Central memory CD8-positive, alpha-beta T cell (primary cell): ENCODE measurements at regions not wholly inside any gene's neighbourhood (a gene's known extent, or its start where the extent isn't known, plus 50 kb on each side); places are given as distances from the start of the nearest gene placed in this dataset.

Source experiments
- ATAC-seq: fragments of 150-1000 bp; cut with Tn5 transposase; replicated peaks from 2 replicates; pipeline ENCODE4 v1.10.0; 2022; ENCODE audit warnings: mild to moderate bottlenecking, moderate FRiP score, moderate number of reproducible peaks; ENCODE audit not compliant: poor library complexity, severe bottlenecking; ENCODE audit errors: extremely low read depth
- DNase-seq, 2 donors: peaks; one replicate each; pipeline ENCODE4 v3.0.0; 2021; ENCODE audit warnings: low spot score in 2 of 2
- H3K27ac Mint-ChIP-seq: one replicate; pipeline ENCODE4 v1.8.0; 2022; ENCODE audit warnings: low read depth, mild to moderate bottlenecking, moderate library complexity, mixed read lengths
- H3K27me3 Mint-ChIP-seq: one replicate; pipeline ENCODE4 v1.8.0; 2022; ENCODE audit warnings: mixed read lengths
- H3K36me3 Mint-ChIP-seq: one replicate; pipeline ENCODE4 v1.8.0; 2022; ENCODE audit warnings: mild to moderate bottlenecking, moderate library complexity, mixed read lengths; ENCODE audit not compliant: insufficient read depth
- H3K4me1 Mint-ChIP-seq: one replicate; pipeline ENCODE4 v1.8.0; 2022; ENCODE audit warnings: mixed read lengths
- H3K4me3 Mint-ChIP-seq: one replicate; pipeline ENCODE4 v1.8.0; 2022; ENCODE audit warnings: mild to moderate bottlenecking, moderate library complexity, mixed read lengths
- H3K9me3 Mint-ChIP-seq: one replicate; pipeline ENCODE4 v1.8.0; 2022; ENCODE audit warnings: mixed read lengths

DNA sequence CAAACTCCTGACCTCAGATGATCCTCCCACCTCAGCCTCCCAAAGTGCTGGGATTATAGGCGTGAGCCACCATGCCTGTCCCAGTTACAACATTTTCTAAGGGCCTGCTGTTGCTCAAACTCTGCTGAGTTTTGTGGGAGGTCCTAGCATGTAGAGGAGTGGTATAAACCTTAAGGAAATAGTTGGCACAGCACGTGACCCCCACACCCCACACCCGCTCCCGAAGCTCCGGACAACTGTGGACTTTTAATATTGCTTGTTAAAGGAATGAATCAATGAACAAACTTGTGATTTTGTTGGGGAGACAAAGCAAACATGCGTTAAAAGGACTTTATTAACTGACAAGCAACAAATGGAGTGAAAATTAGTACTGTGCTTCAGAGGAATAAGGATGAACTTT is 137.8 kb upstream of the GATA6 start:
- no peak for ATAC-seq
- DNase-seq = no peak
- H3K27ac Mint-ChIP-seq = no peak overlapping the region
- H3K4me1 Mint-ChIP-seq = no peaks in the 10 kb centered on the region
- no peaks in the 10 kb centered on the region for H3K9me3 Mint-ChIP-seq
- H3K27me3 Mint-ChIP-seq = peaks cover 54% of the 10 kb centered on the region
- no peak overlapping the region for H3K4me3 Mint-ChIP-seq
- no peaks in the 10 kb centered on the region for H3K36me3 Mint-ChIP-seq

DNA sequence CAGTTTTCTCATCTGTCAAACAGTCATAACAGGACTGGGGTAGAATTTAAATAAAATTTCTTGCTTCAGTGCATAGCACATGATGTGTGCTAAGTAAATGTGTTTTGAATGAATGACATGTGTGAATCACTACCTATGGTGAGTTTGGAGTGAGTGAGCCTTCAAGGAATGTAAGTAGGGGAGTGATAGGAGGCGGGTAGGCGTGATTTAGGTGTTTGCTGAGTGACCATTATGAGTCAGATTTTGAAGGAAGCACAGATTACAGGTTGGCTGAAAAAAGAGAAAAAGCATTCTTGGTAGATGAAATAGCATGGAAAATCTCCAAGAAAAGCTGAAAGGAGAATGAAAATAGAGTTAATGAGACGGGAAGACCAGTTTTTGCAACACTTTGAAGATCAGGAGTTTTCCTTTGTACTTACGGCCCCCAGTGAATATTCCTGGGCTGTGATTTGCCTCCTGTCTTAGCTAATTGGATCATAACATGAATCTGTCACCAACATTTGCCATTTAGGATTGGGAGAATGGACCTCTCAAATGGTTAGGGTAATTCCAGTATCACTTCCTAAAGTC is 136.9 kb upstream of the GATA6 start:
- H3K4me3 Mint-ChIP-seq = no peak overlapping the region
- H3K27me3 Mint-ChIP-seq = peaks cover 49% of the 10 kb centered on the region
- no peaks in the 10 kb centered on the region for H3K9me3 Mint-ChIP-seq
- H3K4me1 Mint-ChIP-seq = no peaks in the 10 kb centered on the region
- ATAC-seq = no peak
- no peaks in the 10 kb centered on the region for H3K36me3 Mint-ChIP-seq
- DNase-seq = no peak
- H3K27ac Mint-ChIP-seq = no peak overlapping the region

DNA sequence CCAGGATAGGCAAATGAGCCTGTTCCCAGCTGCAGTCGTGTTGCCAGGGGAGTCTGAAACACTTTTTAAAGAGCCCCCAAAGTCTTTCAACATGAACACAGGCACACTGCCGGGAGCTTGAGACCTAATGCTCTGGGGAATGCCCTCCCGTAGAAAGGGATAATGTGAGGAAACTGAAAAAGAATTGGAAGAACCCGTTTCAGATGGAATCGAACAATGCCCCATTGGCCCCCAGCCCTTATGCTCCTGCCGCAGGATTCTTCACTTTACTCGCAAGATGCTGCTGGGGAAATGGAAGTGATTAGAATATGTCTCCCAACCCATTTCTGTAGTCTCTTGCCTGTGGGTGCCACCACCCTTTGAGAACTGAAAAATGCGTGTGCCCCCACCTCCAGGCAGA is 136.3 kb upstream of the GATA6 start:
- H3K27ac Mint-ChIP-seq = no peak overlapping the region
- ATAC-seq (no peak), DNase-seq (no peak)
- H3K4me3 Mint-ChIP-seq = no peak overlapping the region
- peaks cover 49% of the 10 kb centered on the region for H3K27me3 Mint-ChIP-seq
- H3K9me3 Mint-ChIP-seq = no peaks in the 10 kb centered on the region
- no peaks in the 10 kb centered on the region for H3K36me3 Mint-ChIP-seq
- no peaks in the 10 kb centered on the region for H3K4me1 Mint-ChIP-seq

DNA sequence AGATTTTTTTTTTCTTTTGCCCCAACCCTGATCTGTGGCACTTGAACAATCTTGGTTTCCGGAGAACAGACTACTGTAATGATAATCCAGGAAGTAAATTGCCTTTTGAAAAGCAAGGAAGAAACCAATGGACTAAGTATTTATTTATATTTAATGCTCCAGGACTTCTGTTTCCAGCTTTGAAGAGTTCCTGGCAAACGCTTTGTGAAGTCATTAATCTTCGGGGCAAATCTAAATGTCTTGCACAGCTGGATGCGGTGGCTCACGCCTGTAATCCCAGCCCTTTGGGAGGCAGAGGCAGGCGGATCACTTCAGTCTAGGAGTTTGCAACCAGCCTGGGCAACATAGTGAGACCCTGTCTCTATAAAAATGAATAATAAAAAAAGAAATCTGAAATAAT is 135.1 kb upstream of the GATA6 start:
- H3K4me1 Mint-ChIP-seq = no peaks in the 10 kb centered on the region
- DNase-seq (no peak), ATAC-seq (no peak)
- H3K27ac Mint-ChIP-seq = no peak overlapping the region
- peaks cover 50% of the 10 kb centered on the region for H3K27me3 Mint-ChIP-seq
- no peaks in the 10 kb centered on the region for H3K36me3 Mint-ChIP-seq
- H3K9me3 Mint-ChIP-seq = no peaks in the 10 kb centered on the region
- H3K4me3 Mint-ChIP-seq = no peak overlapping the region

DNA sequence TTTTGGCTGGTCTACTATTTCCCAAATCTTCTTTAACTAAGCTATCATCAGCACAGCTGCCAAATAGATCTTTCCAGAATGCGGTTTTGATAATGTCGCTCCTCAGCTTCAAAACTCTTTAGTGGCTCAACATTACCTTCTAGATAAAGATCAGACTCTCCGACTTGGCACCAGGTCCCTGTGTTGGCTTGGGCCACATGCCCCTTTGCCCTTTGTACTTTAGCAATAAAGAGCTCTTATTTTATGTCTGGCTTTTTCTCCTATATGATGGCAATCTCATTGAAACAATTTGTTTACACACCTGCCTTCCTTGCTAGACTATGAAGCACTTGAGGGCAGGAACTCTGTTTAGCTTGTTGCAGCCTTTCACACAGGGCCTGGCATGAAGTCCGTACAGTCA is 128.9 kb upstream of the GATA6 start:
- Mint-ChIP-seq H3K4me1 (no peaks in the 10 kb centered on the region), H3K36me3 (peaks cover 2% of the 10 kb centered on the region), H3K9me3 (no peaks in the 10 kb centered on the region), H3K27ac (no peak overlapping the region), H3K4me3 (no peak overlapping the region), H3K27me3 (peaks cover 49% of the 10 kb centered on the region)
- DNase-seq (no peak), ATAC-seq (no peak)

DNA sequence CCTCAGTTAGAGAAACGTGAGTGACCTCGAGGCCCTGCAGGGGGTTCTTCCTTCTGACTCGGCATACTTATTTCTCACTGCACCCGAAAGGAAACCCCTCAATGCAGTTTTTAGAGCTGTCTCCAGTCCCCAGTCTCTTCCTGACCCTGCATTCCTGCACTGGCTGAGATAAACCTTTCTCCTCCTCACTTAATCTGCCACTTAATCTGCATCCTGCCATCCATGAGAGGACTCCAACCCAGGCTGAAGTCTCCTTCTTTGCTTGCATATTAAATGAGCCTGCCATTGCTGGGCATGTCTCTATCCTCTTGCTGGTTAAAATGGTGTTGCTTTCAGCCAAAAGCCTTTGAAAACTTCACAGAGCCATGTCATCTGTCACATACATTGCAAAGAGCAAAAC is 125.6 kb upstream of the GATA6 start:
- Mint-ChIP-seq H3K27ac (no peak overlapping the region), H3K27me3 (peaks cover 42% of the 10 kb centered on the region), H3K4me3 (no peak overlapping the region), H3K36me3 (peaks cover 2% of the 10 kb centered on the region), H3K4me1 (no peaks in the 10 kb centered on the region), H3K9me3 (no peaks in the 10 kb centered on the region)
- ATAC-seq (no peak), DNase-seq (no peak)

DNA sequence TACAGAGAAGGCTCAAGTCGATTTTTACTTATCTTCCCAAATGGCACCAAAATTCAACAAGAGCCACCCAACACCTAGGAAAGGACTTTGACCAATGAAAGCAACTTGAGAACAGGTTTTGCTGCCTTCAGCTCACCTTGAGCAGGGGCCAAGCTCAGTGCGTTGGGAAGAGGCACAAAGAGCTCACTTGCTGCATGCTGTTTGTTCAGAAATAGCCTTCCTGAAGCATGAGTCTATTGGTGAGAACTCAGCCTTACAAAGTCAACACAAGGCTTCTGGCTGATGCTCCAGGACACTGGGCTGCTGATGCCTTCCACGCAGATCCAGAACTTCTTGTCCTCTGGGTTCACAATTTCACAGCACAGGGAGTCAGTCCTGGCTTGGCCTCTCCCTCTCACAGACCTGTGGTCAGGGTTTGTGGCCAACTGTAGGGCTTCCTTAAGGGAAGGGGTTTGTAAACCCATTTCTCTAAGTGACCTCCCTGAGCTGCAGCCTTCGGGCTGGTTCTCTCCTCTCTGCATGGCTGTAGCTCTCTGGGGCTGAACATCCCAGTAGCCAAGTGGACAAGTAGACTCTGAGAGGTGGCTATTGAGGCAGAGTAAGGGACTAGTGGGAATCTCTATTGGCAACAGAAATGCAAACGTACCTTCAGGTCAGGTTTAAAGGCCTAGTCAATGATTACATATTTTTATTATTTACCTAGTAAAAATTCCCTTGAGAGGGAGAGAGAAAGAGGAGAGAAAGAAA is 124.7 kb upstream of the GATA6 start:
- ATAC-seq (no peak), DNase-seq (no peak)
- H3K4me3 Mint-ChIP-seq = no peak overlapping the region
- H3K27ac Mint-ChIP-seq = no peak overlapping the region
- no peaks in the 10 kb centered on the region for H3K9me3 Mint-ChIP-seq
- H3K36me3 Mint-ChIP-seq = peaks cover 2% of the 10 kb centered on the region
- no peaks in the 10 kb centered on the region for H3K4me1 Mint-ChIP-seq
- H3K27me3 Mint-ChIP-seq = peaks cover 37% of the 10 kb centered on the region

DNA sequence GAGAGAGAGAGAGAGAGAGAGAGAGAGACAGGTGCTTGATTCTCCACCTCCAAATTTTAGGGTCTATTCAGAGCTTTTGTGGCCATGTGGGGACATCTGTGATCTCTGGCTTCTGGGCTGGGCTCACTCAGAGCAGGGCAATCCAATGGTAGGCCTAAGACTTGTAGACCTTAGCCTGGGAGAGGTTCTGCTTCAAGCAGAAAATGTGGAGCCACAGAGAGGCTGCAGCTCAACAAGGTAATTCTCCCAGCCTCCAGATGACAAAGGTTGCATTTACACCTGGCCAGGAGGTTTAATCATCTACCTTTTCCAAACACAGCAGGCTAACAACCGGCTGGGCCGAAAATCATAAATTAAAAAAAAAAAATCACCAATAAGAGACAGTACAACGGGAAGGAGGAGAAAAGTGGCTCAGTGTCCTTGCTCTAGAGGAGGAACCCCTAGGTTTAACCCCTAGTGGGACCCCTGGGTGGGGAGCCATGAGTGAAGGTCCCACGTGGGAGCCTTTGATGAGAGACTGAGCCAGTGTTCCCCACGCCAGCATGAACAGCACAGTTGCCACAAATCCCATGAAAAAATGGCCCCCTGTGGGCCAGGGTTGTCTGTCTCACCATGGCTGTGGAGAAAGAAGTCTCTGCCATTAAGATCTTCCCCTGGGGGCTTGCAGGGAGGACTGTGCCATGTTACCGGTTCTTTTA is 124.0 kb upstream of the GATA6 start:
- H3K9me3 Mint-ChIP-seq = no peaks in the 10 kb centered on the region
- no peak for ATAC-seq
- H3K27me3 Mint-ChIP-seq = peaks cover 29% of the 10 kb centered on the region
- H3K4me1 Mint-ChIP-seq = no peaks in the 10 kb centered on the region
- peaks cover 2% of the 10 kb centered on the region for H3K36me3 Mint-ChIP-seq
- H3K4me3 Mint-ChIP-seq = no peak overlapping the region
- H3K27ac Mint-ChIP-seq = no peak overlapping the region
- no peak for DNase-seq

DNA sequence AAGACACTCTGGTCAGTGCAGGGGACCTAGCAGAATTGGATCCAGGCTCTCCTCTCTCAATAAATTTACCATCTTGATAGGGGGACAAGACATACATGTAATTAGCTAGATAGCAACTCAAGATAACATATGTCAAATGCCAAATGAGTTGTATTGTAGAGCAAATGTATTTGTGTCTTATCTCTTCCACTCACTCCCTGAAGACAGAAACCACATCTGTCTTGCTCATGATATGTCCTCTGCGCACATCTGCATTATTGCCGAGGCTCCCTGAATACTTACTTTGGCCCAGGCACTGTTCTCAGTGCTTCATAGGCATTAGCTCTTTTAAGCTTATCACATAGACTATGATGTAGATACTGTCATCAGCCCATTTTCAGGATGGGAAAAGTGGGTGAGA is 122.9 kb upstream of the GATA6 start:
- Mint-ChIP-seq H3K4me1 (no peaks in the 10 kb centered on the region), H3K4me3 (no peak overlapping the region)

DNA sequence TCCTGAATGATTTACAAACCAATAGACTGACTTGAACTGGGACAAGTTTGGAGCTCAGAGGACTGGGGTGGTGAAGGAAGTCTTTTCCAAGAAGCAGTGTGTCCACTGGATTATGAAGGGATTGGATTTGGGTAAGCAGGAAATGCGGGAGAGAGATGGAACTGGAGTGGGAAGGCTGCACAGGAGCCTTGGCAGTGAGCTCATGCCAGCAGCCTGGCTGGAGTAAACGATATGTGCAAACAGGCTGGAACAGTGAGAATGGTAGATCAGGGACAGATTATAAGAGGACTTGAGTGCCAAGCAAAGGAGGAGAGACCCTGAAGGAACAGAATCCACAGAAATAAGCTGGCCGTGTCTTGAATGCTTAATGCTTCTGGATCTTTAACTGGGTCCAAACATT is 121.9 kb upstream of the GATA6 start:
- DNase-seq (no peak), ATAC-seq (no peak)
- Mint-ChIP-seq H3K27me3 (peaks cover 24% of the 10 kb centered on the region), H3K36me3 (peaks cover 2% of the 10 kb centered on the region), H3K9me3 (no peaks in the 10 kb centered on the region), H3K27ac (no peak overlapping the region), H3K4me3 (no peak overlapping the region), H3K4me1 (no peaks in the 10 kb centered on the region)

More for the DNA sequence above, 122.9 kb upstream of the GATA6 start:
- ATAC-seq (no peak), DNase-seq (no peak)
- Mint-ChIP-seq H3K27ac (no peak overlapping the region), H3K27me3 (peaks cover 24% of the 10 kb centered on the region), H3K9me3 (no peaks in the 10 kb centered on the region), H3K36me3 (peaks cover 2% of the 10 kb centered on the region)

DNA sequence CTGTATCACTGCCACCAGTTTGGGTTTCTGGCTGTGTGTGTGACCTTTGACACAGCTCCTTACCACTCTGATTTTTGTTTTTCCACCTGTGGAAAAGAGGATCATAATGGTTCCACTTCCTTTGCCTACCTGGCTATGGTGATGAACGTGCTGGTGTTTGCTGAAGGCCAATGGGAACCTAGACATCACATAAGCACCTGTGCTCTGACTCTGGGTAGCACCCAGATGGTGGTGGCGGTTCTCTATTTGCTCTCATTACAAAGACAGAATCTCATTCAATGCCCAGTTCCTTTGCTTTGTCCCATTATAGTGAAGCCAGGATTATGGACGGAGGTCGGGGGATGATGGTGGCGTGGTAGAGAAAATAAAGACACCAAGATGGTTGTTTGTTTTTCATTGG is 121.2 kb upstream of the GATA6 start:
- ATAC-seq (no peak), DNase-seq (no peak)
- H3K36me3 Mint-ChIP-seq = peaks cover 2% of the 10 kb centered on the region
- H3K4me1 Mint-ChIP-seq = no peaks in the 10 kb centered on the region
- no peak overlapping the region for H3K4me3 Mint-ChIP-seq
- no peak overlapping the region for H3K27ac Mint-ChIP-seq
- peaks cover 16% of the 10 kb centered on the region for H3K27me3 Mint-ChIP-seq
- no peaks in the 10 kb centered on the region for H3K9me3 Mint-ChIP-seq

DNA sequence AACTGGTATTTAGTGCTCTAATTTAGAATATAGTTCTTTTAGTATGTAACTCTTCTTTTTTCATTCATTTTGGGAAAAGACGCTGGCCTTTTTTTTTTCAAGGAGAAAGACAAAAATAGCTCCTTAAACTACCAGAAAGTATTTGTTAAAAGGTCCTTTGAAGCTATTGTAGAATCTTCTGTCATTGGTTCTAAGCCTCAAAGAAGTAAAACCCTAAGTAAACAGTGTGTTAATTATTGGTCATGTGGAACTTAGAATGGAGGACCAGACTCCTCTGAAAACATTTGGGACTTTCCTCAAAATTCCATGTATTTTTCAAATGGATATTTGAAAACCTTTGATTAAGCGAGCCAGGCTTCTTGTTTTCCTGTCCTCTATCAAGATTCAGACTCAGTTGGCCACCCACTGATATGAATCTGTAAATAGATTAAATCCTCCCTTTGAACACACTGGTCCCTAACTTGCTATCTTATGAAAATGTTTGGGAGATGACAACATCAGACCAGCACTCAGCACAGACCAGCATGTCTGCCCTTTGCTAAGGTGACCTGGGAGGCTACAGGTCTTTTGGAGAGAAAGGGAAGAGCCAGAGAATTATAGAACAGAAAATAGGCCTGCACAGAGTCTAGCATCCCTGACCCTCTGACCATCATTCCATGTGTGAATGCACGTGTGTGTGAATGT is 120.3 kb upstream of the GATA6 start:
- H3K27me3 Mint-ChIP-seq = peaks cover 11% of the 10 kb centered on the region
- no peak overlapping the region for H3K27ac Mint-ChIP-seq
- no peaks in the 10 kb centered on the region for H3K9me3 Mint-ChIP-seq
- no peaks in the 10 kb centered on the region for H3K4me1 Mint-ChIP-seq
- peaks cover 2% of the 10 kb centered on the region for H3K36me3 Mint-ChIP-seq
- DNase-seq (no peak), ATAC-seq (no peak)
- H3K4me3 Mint-ChIP-seq = no peak overlapping the region
